ENCODE measurements at regions not wholly inside any gene's neighbourhood (a gene's known extent, or its start where the extent isn't known, plus 50 kb on each side); places are given as distances from the start of the nearest gene placed in this dataset.
"Not testable (repeated sequence)": the region's sequence is repeated elsewhere in the genome, so short reads cannot be mapped to it uniquely, and the experiment has no call there.

DNA sequence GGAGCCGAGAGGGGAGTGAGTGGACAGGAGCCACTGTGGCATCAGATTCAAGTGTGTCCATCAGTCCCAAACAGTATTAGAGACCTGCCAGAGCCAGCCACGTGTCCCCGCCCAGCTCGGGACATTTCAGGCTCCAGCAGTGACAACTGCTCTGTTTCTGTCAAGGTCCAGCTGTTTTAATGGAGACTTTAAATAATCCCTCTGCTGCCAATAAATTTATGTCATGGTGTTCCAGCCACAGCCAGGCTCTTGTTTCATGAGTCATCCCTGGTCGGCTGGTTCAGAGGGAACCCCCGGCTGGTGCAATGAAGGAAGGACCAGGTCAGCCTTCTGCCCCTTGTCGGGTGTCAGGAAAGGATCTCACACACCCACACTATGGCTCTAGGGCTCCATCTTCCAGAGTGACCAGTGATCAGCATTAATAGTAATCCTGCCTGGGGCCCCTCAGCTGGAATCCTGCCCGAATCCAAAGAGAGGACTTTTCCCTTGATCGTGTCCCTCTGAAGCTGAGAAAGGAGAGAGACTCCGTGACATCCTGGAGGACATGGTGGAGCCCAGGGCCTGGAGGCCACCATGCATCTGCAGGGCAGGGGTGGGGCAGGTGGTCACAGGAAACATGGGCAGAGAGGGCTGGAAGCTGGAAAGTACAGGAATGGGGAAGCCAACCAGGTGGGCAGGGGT lies 197.3 kb downstream of the MATN1 start:
- DNase-seq, result peak; percentile 11

DNA sequence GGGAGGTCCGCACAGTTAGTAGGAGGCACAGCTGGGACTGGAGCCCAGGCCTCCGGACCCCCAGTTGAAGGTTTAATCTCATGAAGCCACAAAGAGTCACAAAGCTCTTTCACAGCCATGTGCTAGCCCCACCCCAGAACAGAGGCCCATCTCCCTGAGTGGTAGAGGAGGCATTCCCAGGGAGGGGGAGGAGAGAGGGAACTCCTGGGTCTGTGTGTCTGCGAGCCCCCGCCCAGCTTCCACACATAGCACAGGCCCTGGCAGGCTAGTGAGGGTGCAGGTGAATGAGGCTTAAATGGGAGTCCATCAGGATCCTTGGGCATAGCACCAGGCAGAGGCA lies 197.8 kb downstream of the MATN1 start:
- no peak for DNase-seq

DNA sequence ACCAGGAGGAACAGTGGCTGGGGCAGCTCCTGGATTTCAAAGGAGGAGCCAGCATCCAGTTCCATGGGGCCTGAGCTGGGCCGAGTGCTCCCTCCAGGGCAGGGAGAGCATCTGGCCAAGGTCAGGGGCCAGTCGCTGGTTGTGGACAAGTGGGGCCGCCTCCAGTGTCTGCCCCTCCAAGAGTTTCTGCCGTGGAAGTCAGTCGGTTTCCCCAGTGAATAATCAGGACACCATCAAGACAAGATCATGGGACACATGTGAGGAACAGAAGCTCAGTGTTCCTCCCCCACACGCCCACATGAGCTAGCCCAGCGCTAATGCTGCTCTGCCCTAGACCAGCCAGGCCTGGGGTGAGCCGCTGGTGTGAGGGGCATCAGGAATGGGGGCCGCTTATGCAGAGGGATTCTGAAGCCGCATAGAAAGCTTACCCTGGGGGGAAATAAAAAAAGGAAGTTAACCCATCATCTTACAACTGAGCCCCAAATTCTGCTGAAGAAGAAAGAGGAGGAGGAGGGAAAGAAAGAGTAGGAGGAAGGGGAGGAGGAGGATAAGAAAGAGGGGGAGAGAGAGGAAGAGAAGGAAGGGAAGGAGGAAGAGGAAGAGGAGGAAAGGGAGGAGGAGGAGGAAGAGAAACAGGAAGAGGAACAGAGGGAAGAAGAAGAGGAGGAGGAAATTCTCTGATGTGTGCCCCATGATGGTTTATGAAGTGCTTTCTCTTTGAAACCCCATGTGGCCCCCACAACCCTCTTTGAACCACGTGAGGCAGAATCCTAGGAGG lies 198.4 kb downstream of the MATN1 start:
- DNase-seq, result no peak

DNA sequence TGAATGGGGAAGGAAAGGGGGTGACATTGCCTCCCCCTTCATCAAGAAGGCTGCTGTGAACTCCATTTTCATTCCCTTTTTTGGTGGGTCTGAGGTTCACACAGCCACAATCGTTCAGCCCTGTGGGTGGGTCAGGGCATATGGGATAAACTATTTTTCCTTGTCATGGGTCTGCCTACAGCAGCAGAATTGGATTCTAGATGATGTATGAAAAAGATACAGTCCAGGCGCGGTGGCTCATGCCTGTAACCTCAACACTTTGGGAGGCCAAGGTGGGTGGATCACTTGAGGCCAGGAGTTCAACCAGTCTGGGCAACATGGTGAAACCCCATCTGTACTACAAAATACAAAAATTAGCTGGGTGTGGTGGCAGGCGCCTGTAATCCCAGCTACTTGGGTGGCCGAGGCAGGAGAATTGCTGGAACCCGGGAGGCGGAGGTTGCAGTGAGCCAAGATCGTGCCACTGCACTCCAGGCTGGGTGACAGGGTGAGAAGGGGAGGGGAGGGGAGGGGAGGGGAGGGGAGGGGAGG lies 199.3 kb downstream of the MATN1 start:
- DNase-seq, result not testable (repeated sequence)

DNA sequence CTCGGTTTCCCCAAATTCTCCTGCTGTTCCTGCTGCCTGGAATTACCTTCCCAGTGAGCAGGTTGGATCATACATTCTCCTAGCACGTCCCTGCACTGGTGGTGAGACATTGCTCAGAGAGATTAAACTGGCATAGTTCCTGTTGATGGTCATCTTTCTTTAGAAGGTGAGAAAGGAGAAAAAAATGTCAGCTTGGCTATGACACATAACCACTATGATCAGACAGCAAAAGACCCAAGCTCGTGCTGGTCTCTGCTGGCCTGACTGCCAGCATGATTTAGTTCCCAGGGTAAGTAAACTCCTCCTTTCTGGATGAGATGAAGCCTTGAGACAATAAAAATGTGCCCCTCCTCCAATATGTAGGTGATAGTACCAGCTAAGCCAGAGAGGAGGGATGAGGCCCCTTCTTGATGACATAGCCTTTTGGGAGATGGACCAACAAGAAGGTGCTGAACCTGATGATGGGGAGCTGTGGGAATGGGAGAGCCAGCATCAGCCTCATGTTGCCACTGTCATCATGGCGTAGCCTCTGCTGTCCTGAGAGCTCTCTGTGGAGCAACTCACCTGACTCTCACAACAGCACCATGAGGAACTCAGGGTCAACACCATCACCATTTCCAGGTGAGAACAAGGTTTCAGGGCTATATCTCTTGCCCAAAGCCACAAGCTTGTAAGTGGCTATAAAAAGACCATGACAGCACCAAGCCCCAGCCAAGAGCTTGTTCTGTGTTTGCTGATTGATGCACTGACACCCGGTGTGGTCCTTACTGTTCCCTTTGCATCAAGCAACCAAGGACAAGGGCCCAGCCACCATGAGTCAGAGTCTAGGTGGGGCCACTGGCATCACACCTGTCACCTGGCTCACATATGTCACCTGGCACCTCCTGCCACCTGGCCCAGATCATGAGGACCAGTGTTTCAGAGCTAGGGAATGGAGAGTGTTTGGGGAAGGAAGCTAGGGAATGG lies 200.0 kb downstream of the MATN1 start:
- no peak for DNase-seq

DNA sequence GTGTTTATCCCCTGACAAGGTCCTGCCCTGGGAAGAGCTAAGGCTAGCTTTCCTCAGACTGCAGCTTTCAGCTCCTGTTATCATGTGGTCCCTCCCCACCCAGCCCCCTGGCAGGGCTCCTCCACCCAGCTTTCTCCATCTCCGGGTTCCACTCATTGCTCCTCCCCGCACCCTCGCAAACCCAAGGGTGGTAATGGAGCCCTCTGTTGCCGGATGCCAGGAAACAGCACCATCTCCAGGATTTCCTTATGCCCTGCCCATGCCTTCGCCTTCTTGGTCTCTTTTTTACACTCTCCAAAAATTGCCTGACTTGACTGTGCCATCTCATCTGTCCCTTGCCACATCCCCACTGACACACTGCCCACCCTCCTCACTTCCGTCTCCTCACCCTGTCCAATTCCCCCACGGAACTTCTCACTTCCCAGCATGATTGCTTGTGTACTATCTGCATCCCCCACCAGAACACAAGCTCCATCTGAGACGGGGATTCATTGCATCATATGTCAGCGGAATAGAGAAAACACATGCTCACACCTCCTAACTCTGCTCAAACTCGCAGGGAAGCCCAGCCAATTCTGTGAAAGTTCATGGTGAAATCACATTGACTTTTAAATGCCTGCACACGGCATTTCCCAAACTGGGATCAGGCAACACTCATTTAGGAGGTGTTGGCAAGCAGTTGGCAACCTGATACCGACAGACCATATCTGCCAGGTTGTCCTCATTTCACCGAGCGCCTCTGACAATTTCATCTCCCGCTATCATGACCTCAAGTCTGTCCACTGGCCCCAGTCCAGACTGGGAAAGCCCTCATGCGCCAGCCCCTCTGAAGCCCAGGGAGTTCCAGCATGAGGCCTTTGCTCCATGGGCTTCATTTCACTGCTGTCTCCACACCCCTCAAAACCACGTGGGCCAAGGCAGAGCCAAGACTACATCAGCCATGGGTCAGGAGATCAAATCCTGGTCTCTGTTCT lies 201.1 kb downstream of the MATN1 start:
- peak; percentile 58 for DNase-seq

DNA sequence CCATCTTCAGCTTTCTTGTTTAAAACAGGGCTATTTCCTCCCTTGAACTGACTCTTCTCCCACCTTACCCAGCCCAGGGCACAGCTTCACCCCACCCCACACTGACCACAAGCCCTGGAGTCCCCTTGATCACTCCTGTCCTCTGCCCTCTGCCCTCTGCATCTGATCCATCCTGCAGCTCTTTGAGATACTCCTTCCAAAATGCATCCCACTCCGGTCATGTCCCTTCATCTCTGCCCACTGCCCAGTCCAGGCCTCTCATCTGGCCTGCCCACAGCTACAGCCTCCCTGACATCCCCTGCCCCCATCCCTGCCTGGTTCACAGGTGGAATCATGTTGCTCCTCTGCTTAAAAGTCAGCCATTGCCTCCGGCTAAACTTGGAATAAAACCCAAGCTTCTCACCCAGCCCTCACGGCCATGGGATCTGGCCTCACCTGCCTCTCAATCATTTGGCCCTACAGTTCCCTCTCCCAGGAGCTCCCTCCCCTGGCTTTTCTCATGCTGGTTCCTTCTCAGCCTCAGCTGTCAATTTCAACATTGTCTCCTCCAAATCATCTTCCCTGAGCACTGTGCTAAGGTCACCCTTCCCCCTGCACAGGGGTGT lies 202.0 kb downstream of the MATN1 start:
- no peak for DNase-seq

DNA sequence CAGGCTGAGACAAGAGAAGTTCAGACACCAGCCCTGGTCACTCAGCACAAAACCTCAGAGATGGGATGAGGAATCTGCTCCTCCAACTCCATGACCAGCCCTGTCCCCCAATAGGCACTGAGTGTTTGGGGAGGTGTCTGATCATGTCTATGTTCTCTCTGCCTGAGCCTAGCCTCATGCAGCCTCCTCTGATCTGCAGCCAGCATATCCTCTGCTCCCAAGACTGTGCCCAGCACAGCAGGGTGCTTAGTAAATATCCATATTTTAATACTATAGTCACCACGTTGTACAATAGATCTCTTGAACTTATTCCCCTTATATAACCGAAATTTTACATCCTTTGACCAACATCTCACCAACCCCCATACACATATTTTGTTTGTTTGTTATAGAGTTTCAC lies 202.9 kb downstream of the MATN1 start:
- DNase-seq, result no peak

DNA sequence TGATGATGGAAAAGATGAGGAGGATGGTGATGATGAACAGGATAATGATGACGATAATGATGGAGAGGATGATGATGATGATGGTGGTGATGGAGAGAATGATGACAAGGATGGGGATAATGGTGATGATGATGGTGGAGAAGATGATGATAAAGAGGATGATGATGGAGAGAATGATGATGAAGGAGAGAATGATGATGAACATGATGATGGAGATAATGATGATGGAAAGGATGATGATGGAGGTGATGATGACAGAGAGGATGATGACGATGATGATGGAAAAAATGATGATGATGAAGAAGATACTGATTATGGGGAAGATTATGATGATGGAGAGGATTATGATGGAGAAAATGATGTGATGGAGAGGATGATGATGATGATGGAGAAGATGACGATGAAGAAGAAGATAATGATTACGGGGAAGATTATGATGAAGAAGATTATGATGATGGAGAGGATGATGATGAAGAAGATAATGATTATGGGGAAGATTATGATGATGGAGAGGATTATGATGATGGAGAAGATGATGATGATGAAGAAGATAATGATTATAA lies 204.1 kb downstream of the MATN1 start:
- DNase-seq, result no peak

DNA sequence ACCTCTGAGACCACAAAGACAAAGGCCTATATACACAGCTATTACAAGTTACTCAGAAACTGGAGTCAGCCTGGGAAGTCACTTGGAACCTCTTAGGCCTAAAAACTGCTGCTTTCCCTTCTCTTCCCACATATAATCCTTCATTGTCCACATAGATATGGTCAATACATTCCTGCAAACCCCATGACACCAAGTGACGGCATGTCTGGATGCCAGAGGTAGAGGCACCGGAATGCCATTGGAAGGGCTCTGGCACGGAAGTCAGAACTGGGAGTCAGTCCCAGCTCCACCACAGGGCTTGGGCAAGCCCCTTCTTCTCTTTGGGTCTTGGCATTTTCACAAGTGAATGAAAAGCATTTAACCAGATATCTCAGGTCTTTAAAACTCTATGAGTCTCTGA lies 204.7 kb downstream of the MATN1 start:
- DNase-seq, result no peak

DNA sequence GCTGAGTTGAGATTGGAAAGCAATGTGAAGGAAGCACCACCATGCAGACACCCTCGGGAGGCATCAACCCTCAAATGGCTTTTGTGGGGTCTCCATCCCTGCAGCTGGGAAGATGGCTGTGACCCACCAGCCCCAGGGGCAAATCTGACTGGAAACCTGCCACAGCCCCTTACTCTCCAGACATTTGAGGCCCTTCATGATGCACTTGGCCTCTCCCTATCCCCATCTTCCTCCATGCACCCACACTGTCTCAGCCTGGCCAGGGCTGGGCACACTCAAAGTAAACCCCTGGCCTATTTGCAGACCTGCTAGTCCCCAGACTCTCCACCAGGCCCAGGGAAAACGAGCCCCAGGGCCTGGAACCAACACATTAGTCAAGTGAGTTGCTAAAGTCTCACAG lies 205.2 kb downstream of the MATN1 start:
- no peak for DNase-seq

DNA sequence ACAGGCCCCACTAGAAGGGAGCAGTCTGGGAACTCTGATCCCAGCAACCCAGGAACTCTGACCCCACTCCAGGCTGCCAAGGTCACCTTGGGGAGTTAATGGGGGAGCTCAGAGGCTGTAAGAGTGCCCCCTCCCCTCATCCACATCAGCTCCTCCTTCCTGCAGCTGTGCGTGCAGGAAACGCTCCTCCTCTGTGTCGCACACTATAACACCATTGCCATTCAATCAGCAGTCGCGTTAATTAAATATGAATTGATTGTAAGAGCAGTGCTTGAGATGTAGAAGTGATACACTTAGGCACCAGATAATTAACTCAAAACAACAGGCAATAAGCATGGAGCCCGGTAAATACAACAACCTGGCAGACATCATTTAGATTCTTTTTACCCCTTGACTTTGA lies 205.7 kb downstream of the MATN1 start:
- not testable (repeated sequence) for DNase-seq

DNA sequence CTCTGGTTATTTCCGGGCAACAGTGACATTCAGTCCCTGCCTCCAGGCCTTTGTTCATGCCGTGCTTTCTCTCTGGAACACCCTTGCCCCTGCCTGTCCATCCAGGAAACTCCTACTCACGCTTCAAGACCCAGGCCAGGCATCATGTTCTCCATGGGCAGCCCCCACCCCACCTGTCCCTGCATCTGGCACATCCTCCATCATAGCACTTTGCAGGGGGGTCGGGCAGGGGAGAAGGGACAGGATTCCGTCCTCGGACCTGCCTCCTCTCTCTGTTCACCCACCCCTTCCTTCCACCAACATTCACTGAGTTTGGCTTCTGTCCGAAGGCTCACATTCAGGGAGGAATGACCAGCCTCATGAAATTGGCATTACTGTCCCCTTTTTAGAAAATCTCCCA lies 206.1 kb downstream of the MATN1 start:
- not testable (repeated sequence) for DNase-seq

DNA sequence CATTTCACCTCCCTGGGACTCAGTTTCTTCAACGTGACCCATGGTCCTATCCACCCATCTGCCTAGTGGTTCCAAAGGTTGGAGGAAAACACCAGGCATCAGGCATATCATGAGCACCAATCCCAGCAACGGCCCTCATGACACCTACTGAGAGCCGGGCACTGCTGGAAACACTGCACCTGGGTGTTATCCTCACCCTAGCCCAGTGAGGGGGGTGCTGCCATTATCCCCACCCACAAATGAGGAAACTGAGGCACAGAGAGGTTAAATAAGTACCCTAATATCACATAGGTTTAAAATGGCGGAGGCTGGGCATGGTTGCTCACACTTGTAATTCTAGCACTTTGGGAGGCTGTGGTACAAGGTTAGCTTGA lies 206.9 kb downstream of the MATN1 start:
- DNase-seq, result no peak

DNA sequence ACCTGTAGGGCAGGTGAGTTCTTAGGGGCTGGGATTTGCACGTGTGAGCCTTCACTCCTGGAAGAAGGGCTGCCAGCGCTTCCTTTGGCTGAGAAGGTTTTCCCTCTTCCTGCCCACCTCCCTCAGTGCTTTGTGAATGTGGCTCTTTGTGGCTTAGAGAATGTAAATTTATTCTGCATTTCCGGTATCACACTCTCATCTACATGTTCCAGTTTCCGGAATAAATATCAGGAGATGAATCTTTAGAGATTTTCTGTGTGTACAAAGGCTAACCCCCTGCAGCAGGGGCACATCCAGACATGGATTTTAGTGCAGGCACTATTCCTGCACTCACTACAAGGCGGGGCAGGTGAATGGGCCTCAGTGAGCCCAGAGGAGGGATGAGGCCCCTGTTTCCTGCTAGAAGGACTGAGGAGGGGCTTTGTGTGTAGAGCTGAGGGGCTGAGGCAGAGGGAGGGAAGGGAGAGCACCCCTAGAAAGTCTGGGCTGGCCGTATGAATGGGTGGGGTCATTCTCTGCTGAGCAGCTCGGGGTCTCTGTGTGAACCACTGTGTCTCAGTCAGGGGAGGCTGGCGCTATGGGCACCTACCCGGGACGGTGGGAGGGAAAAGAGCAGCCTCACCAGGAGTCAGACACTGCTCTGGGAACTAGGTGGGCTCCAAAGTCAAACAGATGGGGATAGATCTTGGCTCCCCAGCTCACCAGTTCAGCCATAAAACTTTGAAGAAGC lies 207.5 kb downstream of the MATN1 start:
- no peak for DNase-seq

DNA sequence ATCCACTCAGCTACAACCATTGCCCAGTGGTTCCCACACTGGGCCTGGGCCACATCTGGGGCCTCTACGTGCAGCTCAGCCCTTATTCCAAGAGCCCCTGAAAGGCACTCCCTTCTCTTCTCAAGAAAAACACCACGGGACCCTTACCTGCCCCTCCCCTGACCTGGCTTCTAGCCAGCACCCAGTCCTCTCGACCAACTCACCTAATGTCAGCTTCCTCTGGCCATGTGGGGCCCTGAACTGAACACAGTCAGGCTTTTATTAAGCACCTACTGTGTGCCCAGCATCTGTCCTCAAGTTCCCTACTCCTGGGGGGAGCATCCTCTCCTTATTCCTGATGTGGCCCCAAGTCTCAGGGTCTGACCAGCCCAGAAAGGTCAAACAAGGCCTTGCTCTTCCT lies 208.4 kb downstream of the MATN1 start:
- DNase-seq, result no peak

DNA sequence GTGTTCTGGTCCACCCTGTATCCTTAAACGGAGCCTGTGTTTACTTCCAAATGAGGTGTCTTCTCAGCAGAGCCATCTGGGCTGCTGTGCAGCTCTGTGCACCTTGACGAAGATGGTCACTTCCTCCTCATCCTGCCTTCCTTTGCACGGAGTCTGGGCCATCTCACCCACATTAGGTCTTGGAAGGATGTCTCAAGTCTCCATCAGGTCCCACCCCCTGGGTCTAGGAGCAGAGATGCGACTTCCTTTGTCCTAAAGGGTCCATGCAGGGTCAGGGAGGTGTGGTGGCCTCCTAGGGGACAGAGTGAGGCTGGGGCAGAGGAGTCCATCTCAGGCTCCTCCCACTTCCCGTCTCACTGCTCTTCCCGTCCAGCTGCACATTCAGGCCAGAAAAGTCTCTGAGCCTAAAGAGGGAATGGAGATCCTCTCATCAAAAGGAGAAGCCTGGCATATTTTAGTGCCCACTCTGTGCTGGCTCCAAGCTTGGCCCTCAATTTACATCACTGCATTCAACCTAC lies 209.2 kb downstream of the MATN1 start:
- DNase-seq, result no peak

DNA sequence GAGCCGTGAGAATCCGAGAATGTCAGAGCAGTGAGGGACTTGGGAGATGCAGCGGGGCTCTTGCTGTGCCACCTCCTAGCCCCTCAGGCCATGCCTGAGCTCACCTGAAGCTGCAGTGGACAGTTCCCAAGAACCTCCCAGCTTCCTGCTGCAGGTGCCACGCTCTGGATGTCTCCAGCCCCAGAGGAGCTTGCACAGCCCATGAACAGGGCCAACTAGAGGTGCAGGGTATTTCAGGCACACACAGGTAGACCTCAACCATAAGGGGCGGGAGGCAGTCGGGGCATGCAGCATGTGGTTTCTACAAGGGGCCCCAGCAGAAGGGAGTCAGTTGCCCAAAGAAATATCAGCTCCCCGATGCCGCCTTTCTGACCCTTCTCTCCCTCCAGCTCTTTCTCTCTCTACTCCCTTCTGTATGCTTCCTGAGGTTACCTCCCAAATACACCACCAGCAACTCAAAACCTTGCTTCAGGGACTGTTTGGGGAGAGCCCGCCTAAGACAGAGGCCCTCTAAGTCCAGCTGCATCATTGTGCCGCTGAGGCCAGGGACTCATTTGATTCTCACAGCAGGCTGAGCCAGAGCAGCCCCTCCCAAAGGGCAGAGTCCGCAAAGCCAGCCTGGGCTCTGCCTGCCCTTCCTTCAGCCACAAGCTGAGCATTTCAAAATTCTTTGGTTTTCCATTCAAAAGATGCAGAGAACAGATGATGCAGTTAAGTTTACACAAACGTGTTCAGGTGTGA lies 209.8 kb downstream of the MATN1 start:
- DNase-seq, result no peak

DNA sequence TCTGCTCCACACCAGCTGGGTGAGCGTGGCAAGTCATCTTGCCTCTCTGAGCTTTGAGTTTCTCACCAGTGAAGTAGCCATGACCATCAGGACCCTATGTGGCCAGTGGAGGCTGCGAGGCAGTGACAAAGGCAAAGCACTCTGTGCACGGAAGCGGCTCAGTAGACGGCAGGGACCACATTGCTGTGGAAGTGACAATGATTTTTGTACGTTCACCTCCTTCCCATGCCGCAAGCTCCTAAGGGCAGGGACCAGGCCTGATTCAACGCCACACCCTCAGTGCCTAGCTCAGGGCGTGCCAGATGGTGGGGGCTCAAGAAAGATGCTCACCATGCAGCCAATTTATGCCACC lies 210.5 kb downstream of the MATN1 start:
- DNase-seq, result no peak

Data from hindlimb muscle (tissue), 1 donor.